Tibial artery (tissue), 4 donors: ENCODE measurements at regions not wholly inside any gene's neighbourhood (a gene's known extent, or its start where the extent isn't known, plus 50 kb on each side); places are given as distances from the start of the nearest gene placed in this dataset.

ENCODE experiments used
- DNase-seq, 2 donors: peaks; one replicate each; pipeline ENCODE4 v3.0.0-alpha.2; 2019
- H3K27ac ChIP-seq, 2 donors: fragments of 200-600 bp; sonication (generic) in 1 of 2; 1 replicate in 1 of 2; 2 replicates in 1 of 2; pipeline ENCODE4 v1.5.1; 2018 to 2019; ENCODE audit warnings: mild to moderate bottlenecking in 1 of 2
- H3K27me3 ChIP-seq, 2 donors: fragments of 200-600 bp; sonication (generic) in 1 of 2; one replicate each; pipeline versions ENCODE4 v1.5.1 to v1.6.0; 2016 to 2019
- H3K36me3 ChIP-seq, 3 donors: fragments of 200-600 bp; sonication (generic) in 2 of 3; one replicate each; pipeline ENCODE4 v1.5.1; 2016 to 2019; ENCODE audit warnings: mild to moderate bottlenecking in 2 of 3
- H3K4me1 ChIP-seq, 4 donors: fragments of 200-600 bp; sonication (generic) in 2 of 4; 1 replicate in 3 of 4; 2 replicates in 1 of 4; pipeline ENCODE4 v1.5.1; 2016 to 2019
- H3K4me3 ChIP-seq, 2 donors: fragments of 200-600 bp; sonication (generic) in 1 of 2; 1 replicate in 1 of 2; 2 replicates in 1 of 2; pipeline ENCODE4 v1.5.1; 2018 to 2019; ENCODE audit warnings: mild to moderate bottlenecking in 2 of 2
- H3K9me3 ChIP-seq, 3 donors: fragments of 200-600 bp; sonication (generic) in 1 of 3; one replicate each; pipeline ENCODE4 v1.5.1; 2016 to 2019
- intact Hi-C: fragments of 100-400 bp; cut with DNase I; formaldehyde crosslinking; loops from one replicate; pipeline ENCODE4 v1.15.0; 2023; ENCODE audit warnings: low total_unique reads
- TF ChIP-seq, protein P1 (sequence below), 2 experiments: fragments of 200-600 bp in 1 of 2; fragments of 450-650 bp in 1 of 2; IDR thresholded peaks; one replicate each; pipeline ENCODE4 v1.5.1; 2017 to 2019; ENCODE audit warnings: antibody characterized with exemption in 2 of 2, mild to moderate bottlenecking in 1 of 2, moderate library complexity in 1 of 2

DNA sequence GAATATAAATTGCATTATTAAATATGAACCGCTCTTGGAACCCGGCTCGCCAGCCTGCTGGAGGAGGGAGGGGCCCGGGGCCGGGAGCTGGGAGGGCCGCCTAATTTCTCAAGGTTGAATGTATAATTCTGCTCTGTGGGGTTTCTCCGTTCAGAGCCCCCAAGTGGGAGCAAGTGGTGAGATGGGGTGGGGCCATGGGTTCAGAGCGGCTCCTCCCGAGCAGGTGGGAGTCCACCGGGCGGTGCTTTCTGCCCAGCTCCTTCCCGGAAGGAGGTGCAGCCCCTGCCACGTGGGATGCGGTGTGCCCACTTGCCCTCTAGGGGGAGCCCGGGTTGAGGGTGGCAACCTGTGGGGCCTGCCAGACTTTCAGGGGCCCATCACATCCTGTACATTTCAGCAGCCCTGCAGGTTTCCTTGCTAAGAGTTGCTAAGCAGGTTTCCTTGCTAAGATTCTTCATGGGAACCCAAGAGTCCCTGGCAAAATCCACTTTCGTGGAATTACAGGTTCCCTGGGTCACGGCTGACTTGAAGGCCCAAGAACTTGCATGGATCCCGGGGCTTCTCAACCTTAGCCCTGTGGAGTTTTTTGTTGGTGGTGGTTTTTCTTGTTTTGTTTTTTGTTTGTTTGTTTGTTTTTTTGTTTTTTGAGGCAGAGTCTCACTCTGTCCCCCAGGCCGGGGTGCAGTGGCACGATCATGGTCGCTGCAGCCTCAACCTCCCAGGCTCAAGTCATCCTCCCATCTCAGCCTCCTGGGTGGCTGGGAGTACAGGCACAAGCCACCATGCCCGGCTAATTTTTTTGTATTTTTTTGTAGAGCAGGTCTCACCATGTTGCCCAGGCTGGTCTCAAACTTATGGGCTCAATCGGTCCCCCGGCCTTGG is 196.7 kb upstream of the GSE1 start:
- no peaks in the 10 kb centered on the region for H3K36me3 ChIP-seq
- peak in 1 of 2 donors; percentile 26 for DNase-seq
- H3K4me1 ChIP-seq, result peaks cover 0 to 20% (median 5%) of the 10 kb centered on the region in 4 donors
- no peak overlapping the region for H3K4me3 ChIP-seq
- H3K9me3 ChIP-seq, result no peaks in the 10 kb centered on the region
- intact Hi-C loops, result no loop called here
- TF ChIP-seq, protein P1, sequence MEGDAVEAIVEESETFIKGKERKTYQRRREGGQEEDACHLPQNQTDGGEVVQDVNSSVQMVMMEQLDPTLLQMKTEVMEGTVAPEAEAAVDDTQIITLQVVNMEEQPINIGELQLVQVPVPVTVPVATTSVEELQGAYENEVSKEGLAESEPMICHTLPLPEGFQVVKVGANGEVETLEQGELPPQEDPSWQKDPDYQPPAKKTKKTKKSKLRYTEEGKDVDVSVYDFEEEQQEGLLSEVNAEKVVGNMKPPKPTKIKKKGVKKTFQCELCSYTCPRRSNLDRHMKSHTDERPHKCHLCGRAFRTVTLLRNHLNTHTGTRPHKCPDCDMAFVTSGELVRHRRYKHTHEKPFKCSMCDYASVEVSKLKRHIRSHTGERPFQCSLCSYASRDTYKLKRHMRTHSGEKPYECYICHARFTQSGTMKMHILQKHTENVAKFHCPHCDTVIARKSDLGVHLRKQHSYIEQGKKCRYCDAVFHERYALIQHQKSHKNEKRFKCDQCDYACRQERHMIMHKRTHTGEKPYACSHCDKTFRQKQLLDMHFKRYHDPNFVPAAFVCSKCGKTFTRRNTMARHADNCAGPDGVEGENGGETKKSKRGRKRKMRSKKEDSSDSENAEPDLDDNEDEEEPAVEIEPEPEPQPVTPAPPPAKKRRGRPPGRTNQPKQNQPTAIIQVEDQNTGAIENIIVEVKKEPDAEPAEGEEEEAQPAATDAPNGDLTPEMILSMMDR (IDR thresholded peaks at IDR 0.05), result peak; percentile 39 to 47
- H3K27ac ChIP-seq, result no peak overlapping the region
- no peaks in the 10 kb centered on the region for H3K27me3 ChIP-seq

DNA sequence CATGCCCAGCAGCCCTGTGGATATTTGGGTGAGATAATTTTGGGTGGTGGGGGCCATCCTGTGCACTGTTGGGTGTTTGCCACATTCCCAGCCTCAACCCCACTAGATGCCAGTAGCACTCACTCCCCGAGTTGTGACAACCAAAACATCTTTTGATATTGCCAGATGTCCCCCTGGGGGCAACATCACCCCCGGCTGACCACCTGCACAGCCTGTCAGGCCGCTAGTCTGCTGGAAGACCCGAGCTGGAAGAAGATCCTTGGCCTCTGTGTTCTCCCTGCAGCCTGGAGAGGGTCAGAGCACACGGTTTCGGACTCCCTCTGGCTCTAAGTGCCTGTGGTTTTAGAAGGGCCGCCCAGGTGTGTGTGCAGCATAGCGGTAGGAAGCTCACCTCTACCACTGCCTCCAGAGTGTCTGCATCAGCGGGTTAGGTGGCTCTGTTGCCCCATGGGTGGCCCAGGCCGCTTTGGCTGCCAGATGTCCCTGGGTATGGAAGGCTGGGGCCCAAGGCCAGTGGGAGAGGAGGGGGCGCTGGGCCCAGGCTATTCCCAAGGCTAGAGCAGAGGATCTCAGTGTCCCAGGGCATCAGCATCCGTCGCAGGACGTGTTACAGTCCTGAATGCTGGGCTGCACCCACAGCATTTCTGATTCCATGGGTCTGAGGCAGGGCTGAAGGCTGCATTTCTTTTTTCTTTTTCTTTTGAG is 195.8 kb upstream of the GSE1 start:
- intact Hi-C loops, result no loop called here
- Histone ChIP-seq H3K9me3 (no peaks in the 10 kb centered on the region), H3K4me1 (peaks cover 0 to 20% (median 5%) of the 10 kb centered on the region in 4 donors), H3K27me3 (no peaks in the 10 kb centered on the region), H3K27ac (no peak overlapping the region), H3K4me3 (no peak overlapping the region), H3K36me3 (no peaks in the 10 kb centered on the region)
- TF ChIP-seq, protein P1 (IDR thresholded peaks at IDR 0.05), result no peak
- DNase-seq, result no peak

DNA sequence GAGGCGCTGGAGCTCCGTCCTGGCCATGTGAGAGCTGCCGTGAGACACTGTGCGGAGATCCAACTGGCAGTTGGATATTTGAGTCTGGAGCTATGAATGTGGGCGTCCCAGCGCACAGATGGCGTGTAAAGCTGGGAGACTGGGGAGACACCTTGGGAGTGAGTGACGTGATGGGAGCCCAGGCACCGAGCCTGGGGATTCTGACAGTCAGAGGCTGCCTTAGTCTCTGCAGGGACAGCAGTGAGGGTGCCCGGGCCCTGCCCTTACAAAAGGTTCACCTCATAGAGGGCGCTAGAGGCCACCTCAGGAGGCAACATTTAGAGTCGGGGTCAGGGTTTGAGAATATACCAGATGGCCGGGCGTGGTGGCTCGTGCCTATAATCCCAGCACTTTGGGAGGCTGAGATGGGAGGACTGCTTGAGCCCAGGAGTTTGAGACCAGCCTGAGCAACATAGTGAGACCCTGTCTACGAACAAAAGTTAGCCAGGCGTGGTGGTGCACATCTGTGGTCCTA is 194.1 kb upstream of the GSE1 start:
- no peaks in the 10 kb centered on the region for H3K36me3 ChIP-seq
- no peak overlapping the region for H3K4me3 ChIP-seq
- intact Hi-C loops, result no loop called here
- peaks cover 0 to 20% (median 5%) of the 10 kb centered on the region in 4 donors for H3K4me1 ChIP-seq
- TF ChIP-seq, protein P1 (IDR thresholded peaks at IDR 0.05), result no peak
- H3K27ac ChIP-seq, result no peak overlapping the region
- DNase-seq, result no peak
- no peaks in the 10 kb centered on the region for H3K9me3 ChIP-seq
- no peaks in the 10 kb centered on the region for H3K27me3 ChIP-seq

DNA sequence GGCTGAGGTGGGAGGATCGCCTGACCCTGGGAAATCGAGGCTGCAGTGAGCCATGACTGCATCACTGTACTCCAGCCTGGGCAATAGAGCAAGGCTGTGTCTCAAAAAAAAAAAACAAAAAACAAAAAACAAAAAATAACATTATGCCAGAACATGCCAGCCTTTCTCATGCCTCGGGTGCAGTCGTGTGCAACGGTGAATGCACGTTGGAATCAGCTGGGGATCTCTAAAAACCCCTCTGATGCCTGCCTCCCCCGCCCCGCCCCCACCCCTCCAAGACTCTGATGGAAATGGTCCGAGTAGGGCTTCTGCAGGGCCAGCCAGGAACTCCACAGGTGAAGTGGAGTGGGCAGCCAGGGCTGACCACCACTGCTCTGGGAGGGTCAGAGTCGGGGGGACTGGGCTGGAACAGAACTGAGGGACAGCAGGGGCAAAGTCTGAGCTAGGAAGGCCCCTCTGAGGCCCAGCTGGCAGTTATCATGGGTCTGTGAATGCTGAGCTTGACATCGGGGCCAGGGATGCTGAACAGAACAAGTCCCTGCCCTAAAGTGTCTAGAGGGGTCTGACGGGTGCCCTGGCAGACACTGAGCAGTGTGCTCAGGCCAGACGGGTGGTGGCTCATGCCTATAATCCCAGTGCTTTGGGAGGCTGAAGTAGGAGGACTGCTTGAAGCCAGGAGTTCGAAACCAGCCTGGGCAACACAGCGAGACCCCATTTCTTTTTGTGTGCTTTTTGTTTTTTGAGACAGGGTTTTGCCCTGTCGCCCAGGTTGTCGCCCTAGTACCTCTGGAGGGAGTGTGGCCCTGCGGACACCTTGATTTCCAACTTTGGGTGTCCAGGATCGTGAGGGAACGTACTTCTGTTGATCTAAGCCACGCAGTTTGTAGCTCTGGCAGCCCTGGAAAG is 193.4 kb upstream of the GSE1 start:
- Histone ChIP-seq H3K27ac (no peak overlapping the region), H3K4me3 (no peak overlapping the region), H3K9me3 (no peaks in the 10 kb centered on the region), H3K4me1 (peaks cover 0 to 20% (median 5%) of the 10 kb centered on the region in 4 donors), H3K27me3 (no peaks in the 10 kb centered on the region), H3K36me3 (no peaks in the 10 kb centered on the region)
- DNase-seq, result no peak
- TF ChIP-seq, protein P1 (IDR thresholded peaks at IDR 0.05), result no peak
- intact Hi-C loops, result no loop called here
